PC-3 (cell line): ENCODE measurements at regions not wholly inside any gene's neighbourhood (a gene's known extent, or its start where the extent isn't known, plus 50 kb on each side); places are given as distances from the start of the nearest gene placed in this dataset.

ENCODE experiments used
- CTCF ChIP-seq: fragments of 300-600 bp; sonication (generic); conservative IDR thresholded peaks from 2 replicates; pipeline ENCODE4 v1.5.1; 2017; ENCODE audit warnings: antibody characterized with exemption, low read depth, mild to moderate bottlenecking, low read length
- EZH2phosphoT487 ChIP-seq: fragments of 300-600 bp; sonication (generic); IDR thresholded peaks from 2 replicates; pipeline ENCODE4 v1.6.1; 2018; ENCODE audit warnings: mild to moderate bottlenecking, antibody characterized with exemption, low read length, borderline replicate concordance

DNA sequence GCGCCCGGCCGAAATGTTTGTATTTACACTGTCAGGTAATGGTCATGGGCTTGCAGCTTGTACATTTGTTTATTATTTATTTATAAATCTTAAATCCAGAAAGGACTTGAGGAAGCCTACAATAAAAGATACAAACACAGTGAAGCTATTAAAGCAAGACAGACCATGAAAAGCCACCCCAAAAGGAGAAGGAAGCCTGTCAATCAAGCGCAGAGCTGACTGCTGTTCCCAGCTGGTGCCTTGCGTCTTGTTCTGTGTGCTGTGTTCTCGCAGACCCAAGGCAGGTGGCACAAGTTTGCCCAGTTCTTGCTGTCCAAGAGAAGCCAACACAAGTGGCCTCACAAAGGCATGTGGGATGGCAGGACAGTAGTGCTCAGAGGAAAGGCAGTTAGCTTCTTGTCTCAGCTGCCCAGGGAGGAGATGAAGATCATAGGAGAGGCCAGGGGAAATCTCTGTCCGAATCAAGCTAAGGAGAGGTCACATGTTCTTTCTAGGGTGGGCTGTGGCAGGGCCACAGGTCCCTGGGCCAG is 73.2 kb downstream of the SLC25A47 start:
- no peak for TF ChIP-seq CTCF
- no peak for TF ChIP-seq EZH2phosphoT487
